ENCODE measurements at regions not wholly inside any gene's neighbourhood (a gene's known extent, or its start where the extent isn't known, plus 50 kb on each side); places are given as distances from the start of the nearest gene placed in this dataset.

DNA sequence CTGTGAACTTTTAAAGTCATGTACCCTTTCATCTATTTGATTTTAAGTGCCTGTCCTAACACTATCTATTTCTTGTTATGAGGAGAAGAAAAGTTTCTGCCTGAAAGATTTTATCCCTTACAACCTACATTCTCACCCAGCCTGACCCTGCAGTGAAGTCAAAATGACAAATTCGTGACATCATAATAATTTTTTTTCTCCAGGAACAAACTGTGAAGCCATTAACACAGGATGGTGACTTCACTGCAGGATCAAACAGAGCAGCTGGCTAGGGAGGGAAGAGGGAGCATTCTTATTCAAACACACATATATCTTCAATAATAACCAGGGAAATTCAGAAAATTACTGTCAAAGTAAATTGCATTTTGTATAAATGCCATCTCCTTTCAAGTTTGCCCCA, 147.8 kb upstream of the PRMT6 start:
- no peak overlapping the region for H2BK12ac ChIP-seq (ENCODE audit: low read length in 2 of 2)
- H3K79me1 ChIP-seq (replicated peaks; ENCODE audit: low read length, poor library complexity, severe bottlenecking): no peaks in the 10 kb centered on the region
- H3K9ac ChIP-seq (ENCODE audit: low read length): no peak overlapping the region
- no peak overlapping the region for H3K4me3 ChIP-seq (ENCODE audit: insufficient read depth in 1 of 2, low read depth in 1 of 2, low read length in 2 of 2)
- no CpG with 5 or more reads among the region's 1 CpG for WGBS
- H3K4ac ChIP-seq (ENCODE audit: low read depth in 1 of 2, low read length in 2 of 2): no peak overlapping the region
- no peak overlapping the region for H2AK5ac ChIP-seq (ENCODE audit: low read length, severe bottlenecking)
- H3K18ac ChIP-seq (ENCODE audit: low read depth in 1 of 2, low read length in 2 of 2): no peak overlapping the region
- H2BK5ac ChIP-seq (ENCODE audit: low read depth, low read length, poor library complexity, severe bottlenecking): no peak overlapping the region
- no peak for DNase-seq
- H3K4me2 ChIP-seq (ENCODE audit: low read length, poor library complexity, severe bottlenecking): no peak overlapping the region
- H2BK120ac ChIP-seq (ENCODE audit: low read depth, low read length): no peak overlapping the region
- H3K4me1 ChIP-seq (ENCODE audit: control insufficient read depth, insufficient read depth, low read depth, low read length): no peaks in the 10 kb centered on the region
- H3K27me3 ChIP-seq (ENCODE audit: control insufficient read depth in 1 of 2, insufficient read depth in 1 of 2, low read length in 2 of 2): no peaks in the 10 kb centered on the region
- H3K14ac ChIP-seq (ENCODE audit: low read length in 2 of 2): no peak overlapping the region
- no peak overlapping the region for H4K91ac ChIP-seq (ENCODE audit: low read length)
- H3K36me3 ChIP-seq (ENCODE audit: control insufficient read depth in 1 of 2, insufficient read depth in 2 of 2, low read depth in 1 of 2, low read length in 2 of 2): no peaks in the 10 kb centered on the region
- H4K8ac ChIP-seq (ENCODE audit: low read length): no peak overlapping the region
- H3K23ac ChIP-seq (ENCODE audit: low read length in 2 of 2): no peak overlapping the region
- no peak overlapping the region for H2BK15ac ChIP-seq (ENCODE audit: low read depth, poor library complexity, severe bottlenecking)
- no peak overlapping the region for H2AFZ ChIP-seq (ENCODE audit: low read depth, low read length)
- no peak overlapping the region for H3K27ac ChIP-seq (ENCODE audit: low read length, poor library complexity, severe bottlenecking)
- H3K9me3 ChIP-seq (ENCODE audit: control insufficient read depth, low read length): peaks cover 14% of the 10 kb centered on the region

DNA sequence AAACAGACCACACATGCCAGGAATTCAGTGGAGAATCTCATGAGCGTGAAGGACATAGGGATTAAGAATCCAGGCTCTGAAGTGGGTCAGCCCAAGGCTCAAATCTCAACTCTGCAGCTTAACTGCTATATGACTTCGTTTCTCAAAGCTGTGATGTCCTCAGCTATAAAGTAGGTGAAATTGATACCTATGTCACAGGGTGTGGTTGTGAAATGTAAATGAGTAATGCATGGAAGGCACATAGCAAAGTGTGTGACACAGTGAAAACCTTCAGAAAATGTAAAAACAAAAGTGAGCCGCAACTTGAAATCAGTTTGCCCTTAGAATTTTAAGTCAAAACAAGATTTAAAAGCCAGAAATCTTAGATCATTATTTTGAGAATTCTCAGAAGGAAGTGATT, 145.7 kb upstream of the PRMT6 start:
- Histone ChIP-seq H2AK5ac (ENCODE audit: low read length, severe bottlenecking) (no peak overlapping the region), H3K14ac (ENCODE audit: low read length in 2 of 2) (no peak overlapping the region), H3K9ac (ENCODE audit: low read length) (no peak overlapping the region), H3K4me2 (ENCODE audit: low read length, poor library complexity, severe bottlenecking) (no peak overlapping the region), H3K79me1 (replicated peaks; ENCODE audit: low read length, poor library complexity, severe bottlenecking) (no peaks in the 10 kb centered on the region), H3K23ac (ENCODE audit: low read length in 2 of 2) (no peak overlapping the region), H4K91ac (ENCODE audit: low read length) (no peak overlapping the region), H3K18ac (ENCODE audit: low read depth in 1 of 2, low read length in 2 of 2) (no peak overlapping the region), H2BK5ac (ENCODE audit: low read depth, low read length, poor library complexity, severe bottlenecking) (no peak overlapping the region), H4K8ac (ENCODE audit: low read length) (no peak overlapping the region), H3K4ac (ENCODE audit: low read depth in 1 of 2, low read length in 2 of 2) (no peak overlapping the region), H3K27me3 (ENCODE audit: control insufficient read depth in 1 of 2, insufficient read depth in 1 of 2, low read length in 2 of 2) (no peaks in the 10 kb centered on the region), H3K9me3 (ENCODE audit: control insufficient read depth, low read length) (peaks cover 8% of the 10 kb centered on the region), H2AFZ (ENCODE audit: low read depth, low read length) (no peak overlapping the region), H2BK15ac (ENCODE audit: low read depth, poor library complexity, severe bottlenecking) (no peak overlapping the region), H3K4me3 (ENCODE audit: insufficient read depth in 1 of 2, low read depth in 1 of 2, low read length in 2 of 2) (no peak overlapping the region), H2BK120ac (ENCODE audit: low read depth, low read length) (no peak overlapping the region), H3K27ac (ENCODE audit: low read length, poor library complexity, severe bottlenecking) (no peak overlapping the region), H3K4me1 (ENCODE audit: control insufficient read depth, insufficient read depth, low read depth, low read length) (no peaks in the 10 kb centered on the region), H3K36me3 (ENCODE audit: control insufficient read depth in 1 of 2, insufficient read depth in 2 of 2, low read depth in 1 of 2, low read length in 2 of 2) (no peaks in the 10 kb centered on the region), H2BK12ac (ENCODE audit: low read length in 2 of 2) (no peak overlapping the region)
- 71% methylated on average over 2 of the region's 3 CpGs for WGBS
- no peak for DNase-seq

DNA sequence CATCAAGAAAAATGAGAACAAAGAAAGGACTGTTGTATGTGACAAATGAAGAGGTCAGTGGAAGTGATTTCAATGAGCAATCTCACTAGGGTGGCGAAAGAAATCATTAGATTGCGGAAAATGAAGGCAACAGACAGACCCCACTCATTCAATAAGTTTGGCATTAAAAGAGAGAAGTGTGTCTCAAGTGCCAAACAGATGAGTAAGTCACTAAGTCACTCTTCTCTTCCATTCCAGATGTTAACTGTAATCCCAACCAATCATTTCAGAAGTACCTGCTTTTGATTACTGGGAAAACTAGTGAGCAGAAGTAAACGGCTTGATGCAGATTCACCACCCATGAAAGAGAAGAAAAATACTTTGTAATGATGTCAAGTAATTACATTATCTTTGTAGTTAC, 144.3 kb upstream of the PRMT6 start:
- no peak overlapping the region for H2AK5ac ChIP-seq (ENCODE audit: low read length, severe bottlenecking)
- H3K79me1 ChIP-seq (replicated peaks; ENCODE audit: low read length, poor library complexity, severe bottlenecking): no peaks in the 10 kb centered on the region
- H3K14ac ChIP-seq (ENCODE audit: low read length in 2 of 2): no peak overlapping the region
- H3K4me2 ChIP-seq (ENCODE audit: low read length, poor library complexity, severe bottlenecking): no peak overlapping the region
- WGBS: 58% methylated on average over 2 of the region's 3 CpGs
- no peak overlapping the region for H3K18ac ChIP-seq (ENCODE audit: low read depth in 1 of 2, low read length in 2 of 2)
- no peak overlapping the region for H3K9ac ChIP-seq (ENCODE audit: low read length)
- H3K4ac ChIP-seq (ENCODE audit: low read depth in 1 of 2, low read length in 2 of 2): no peak overlapping the region
- H4K91ac ChIP-seq (ENCODE audit: low read length): no peak overlapping the region
- no peak overlapping the region for H2BK12ac ChIP-seq (ENCODE audit: low read length in 2 of 2)
- no peaks in the 10 kb centered on the region for H3K9me3 ChIP-seq (ENCODE audit: control insufficient read depth, low read length)
- H2BK120ac ChIP-seq (ENCODE audit: low read depth, low read length): no peak overlapping the region
- no peak overlapping the region for H3K23ac ChIP-seq (ENCODE audit: low read length in 2 of 2)
- no peak for DNase-seq
- H3K4me1 ChIP-seq (ENCODE audit: control insufficient read depth, insufficient read depth, low read depth, low read length): no peaks in the 10 kb centered on the region
- no peaks in the 10 kb centered on the region for H3K27me3 ChIP-seq (ENCODE audit: control insufficient read depth in 1 of 2, insufficient read depth in 1 of 2, low read length in 2 of 2)
- H2BK5ac ChIP-seq (ENCODE audit: low read depth, low read length, poor library complexity, severe bottlenecking): no peak overlapping the region
- H4K8ac ChIP-seq (ENCODE audit: low read length): no peak overlapping the region
- no peaks in the 10 kb centered on the region for H3K36me3 ChIP-seq (ENCODE audit: control insufficient read depth in 1 of 2, insufficient read depth in 2 of 2, low read depth in 1 of 2, low read length in 2 of 2)
- no peak overlapping the region for H2BK15ac ChIP-seq (ENCODE audit: low read depth, poor library complexity, severe bottlenecking)
- H3K4me3 ChIP-seq (ENCODE audit: insufficient read depth in 1 of 2, low read depth in 1 of 2, low read length in 2 of 2): no peak overlapping the region
- H3K27ac ChIP-seq (ENCODE audit: low read length, poor library complexity, severe bottlenecking): no peak overlapping the region
- no peak overlapping the region for H2AFZ ChIP-seq (ENCODE audit: low read depth, low read length)

DNA sequence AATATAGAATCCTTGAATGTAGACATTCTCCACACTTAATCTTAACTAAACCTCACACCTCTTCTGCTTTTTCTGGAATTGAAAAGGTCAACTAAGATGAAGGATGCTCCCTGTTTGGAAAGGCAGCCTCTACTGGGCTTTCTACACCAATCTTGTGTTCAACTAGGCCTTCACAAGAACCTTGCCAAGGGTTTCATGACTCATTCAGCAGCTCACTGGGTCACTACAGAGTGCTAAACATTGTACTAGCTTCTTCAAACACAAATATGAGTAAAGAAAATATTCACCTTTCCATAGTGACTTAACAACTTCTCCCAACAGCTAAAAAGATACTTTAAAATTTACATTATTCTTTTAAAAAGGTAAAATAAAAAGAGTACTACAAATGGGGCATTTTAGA, 135.3 kb upstream of the PRMT6 start:
- Histone ChIP-seq H2BK12ac (ENCODE audit: low read length in 2 of 2) (no peak overlapping the region), H4K8ac (ENCODE audit: low read length) (no peak overlapping the region), H3K4me3 (ENCODE audit: insufficient read depth in 1 of 2, low read depth in 1 of 2, low read length in 2 of 2) (no peak overlapping the region), H3K27ac (ENCODE audit: low read length, poor library complexity, severe bottlenecking) (no peak overlapping the region), H3K14ac (ENCODE audit: low read length in 2 of 2) (no peak overlapping the region), H2AFZ (ENCODE audit: low read depth, low read length) (no peak overlapping the region), H3K23ac (ENCODE audit: low read length in 2 of 2) (no peak overlapping the region), H3K36me3 (ENCODE audit: control insufficient read depth in 1 of 2, insufficient read depth in 2 of 2, low read depth in 1 of 2, low read length in 2 of 2) (no peaks in the 10 kb centered on the region), H3K18ac (ENCODE audit: low read depth in 1 of 2, low read length in 2 of 2) (no peak overlapping the region), H3K4ac (ENCODE audit: low read depth in 1 of 2, low read length in 2 of 2) (no peak overlapping the region), H3K9ac (ENCODE audit: low read length) (no peak overlapping the region), H2BK120ac (ENCODE audit: low read depth, low read length) (no peak overlapping the region), H2BK15ac (ENCODE audit: low read depth, poor library complexity, severe bottlenecking) (no peak overlapping the region), H3K4me1 (ENCODE audit: control insufficient read depth, insufficient read depth, low read depth, low read length) (no peaks in the 10 kb centered on the region), H3K27me3 (ENCODE audit: control insufficient read depth in 1 of 2, insufficient read depth in 1 of 2, low read length in 2 of 2) (no peaks in the 10 kb centered on the region), H2AK5ac (ENCODE audit: low read length, severe bottlenecking) (no peak overlapping the region), H2BK5ac (ENCODE audit: low read depth, low read length, poor library complexity, severe bottlenecking) (no peak overlapping the region), H4K91ac (ENCODE audit: low read length) (no peak overlapping the region), H3K9me3 (ENCODE audit: control insufficient read depth, low read length) (no peaks in the 10 kb centered on the region), H3K4me2 (ENCODE audit: low read length, poor library complexity, severe bottlenecking) (no peak overlapping the region), H3K79me1 (replicated peaks; ENCODE audit: low read length, poor library complexity, severe bottlenecking) (no peaks in the 10 kb centered on the region)
- no peak for DNase-seq
